Body of pancreas (tissue), 4 donors: ENCODE measurements at regions not wholly inside any gene's neighbourhood (a gene's known extent, or its start where the extent isn't known, plus 50 kb on each side); places are given as distances from the start of the nearest gene placed in this dataset.

ENCODE experiments used
- CTCF ChIP-seq, 7 experiments: fragments of 450-650 bp in 4 of 7; fragments of 200-600 bp in 3 of 7; sonication (generic) in 3 of 7; IDR thresholded peaks; one replicate each; pipeline ENCODE4 v1.5.1; 2016 to 2019; ENCODE audit warnings: antibody characterized with exemption in 7 of 7
- POLR2A ChIP-seq, 3 donors: fragments of 450-650 bp; IDR thresholded peaks; one replicate each; pipeline ENCODE4 v1.6.1; 2016; ENCODE audit warnings: antibody characterized with exemption in 3 of 3, mild to moderate bottlenecking in 2 of 3

- no peak for TF ChIP-seq CTCF (IDR thresholded peaks at IDR 0.05)
- no peak for TF ChIP-seq POLR2A (IDR thresholded peaks at IDR 0.05)
These were observed 946.9 kb downstream of the BRD1 start for GRCh38 chr22:48880749-48881148.
